Breast epithelium (tissue), 3 donors: ENCODE measurements at regions not wholly inside any gene's neighbourhood (a gene's known extent, or its start where the extent isn't known, plus 50 kb on each side); places are given as distances from the start of the nearest gene placed in this dataset.

Experiments
- POLR2A ChIP-seq: fragments of 450-650 bp; IDR thresholded peaks from one replicate; pipeline ENCODE4 v1.6.1; 2016; ENCODE audit warnings: antibody characterized with exemption, mild to moderate bottlenecking, moderate library complexity
- POLR2AphosphoS5 ChIP-seq, 3 donors: sonication (generic); formaldehyde crosslinking; IDR thresholded peaks; one replicate each; pipeline ENCODE4 v1.6.1; 2017; ENCODE audit warnings: antibody characterized with exemption in 3 of 3
- TF ChIP-seq, protein P1 (sequence below), 3 donors: fragments of 450-650 bp; IDR thresholded peaks; one replicate each; pipeline ENCODE4 v1.5.1; 2016 to 2017; ENCODE audit warnings: antibody characterized with exemption in 3 of 3, mild to moderate bottlenecking in 3 of 3, moderate library complexity in 3 of 3

DNA sequence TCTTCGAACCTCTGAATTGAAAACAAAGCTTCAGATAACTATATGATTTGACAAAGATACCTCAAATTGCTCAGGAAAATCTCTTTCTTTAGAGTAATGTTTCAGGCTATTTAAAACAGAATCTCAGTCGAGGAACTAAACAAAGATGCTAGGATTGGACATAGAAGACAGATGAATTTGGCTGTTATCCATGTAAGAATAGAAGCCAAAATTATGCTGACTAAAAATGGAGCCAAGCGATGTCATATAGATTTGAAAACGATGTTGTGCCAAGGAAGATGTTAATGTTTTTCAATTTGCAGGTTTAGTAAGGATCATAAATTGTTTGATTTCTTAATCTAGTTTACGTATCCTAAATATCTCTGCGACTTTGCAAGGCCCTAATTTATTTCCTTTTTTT is 295.9 kb downstream of the FOXG1 start:
- TF ChIP-seq, protein P1, sequence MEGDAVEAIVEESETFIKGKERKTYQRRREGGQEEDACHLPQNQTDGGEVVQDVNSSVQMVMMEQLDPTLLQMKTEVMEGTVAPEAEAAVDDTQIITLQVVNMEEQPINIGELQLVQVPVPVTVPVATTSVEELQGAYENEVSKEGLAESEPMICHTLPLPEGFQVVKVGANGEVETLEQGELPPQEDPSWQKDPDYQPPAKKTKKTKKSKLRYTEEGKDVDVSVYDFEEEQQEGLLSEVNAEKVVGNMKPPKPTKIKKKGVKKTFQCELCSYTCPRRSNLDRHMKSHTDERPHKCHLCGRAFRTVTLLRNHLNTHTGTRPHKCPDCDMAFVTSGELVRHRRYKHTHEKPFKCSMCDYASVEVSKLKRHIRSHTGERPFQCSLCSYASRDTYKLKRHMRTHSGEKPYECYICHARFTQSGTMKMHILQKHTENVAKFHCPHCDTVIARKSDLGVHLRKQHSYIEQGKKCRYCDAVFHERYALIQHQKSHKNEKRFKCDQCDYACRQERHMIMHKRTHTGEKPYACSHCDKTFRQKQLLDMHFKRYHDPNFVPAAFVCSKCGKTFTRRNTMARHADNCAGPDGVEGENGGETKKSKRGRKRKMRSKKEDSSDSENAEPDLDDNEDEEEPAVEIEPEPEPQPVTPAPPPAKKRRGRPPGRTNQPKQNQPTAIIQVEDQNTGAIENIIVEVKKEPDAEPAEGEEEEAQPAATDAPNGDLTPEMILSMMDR (IDR thresholded peaks at IDR 0.05) = no peak
- TF ChIP-seq POLR2A (no peak), POLR2AphosphoS5 (IDR thresholded peaks at IDR 0.05) (no peak)
